H1 (cell line): ENCODE measurements at regions not wholly inside any gene's neighbourhood (a gene's known extent, or its start where the extent isn't known, plus 50 kb on each side); places are given as distances from the start of the nearest gene placed in this dataset.

Experiments used
- CTCF ChIA-PET: fragments of 300-600 bp; sonication (Branson Sonifier 250); formaldehyde crosslinking; loops from one replicate; lab custom pipeline; 2021; ENCODE audit not compliant: partially characterized antibody; lab: Charles Lee
- POLR2A ChIA-PET: fragments of 300-600 bp; sonication (Branson Sonifier 250); formaldehyde crosslinking; loops from one replicate; lab custom pipeline; 2021; ENCODE audit warnings: inconsistent platforms; ENCODE audit not compliant: partially characterized antibody; lab: Charles Lee
- DNase-seq, 2 experiments: peaks; one replicate each; pipeline versions ENCODE4 v3.0.0 to v3.0.0-alpha.2; 2010 to 2022; ENCODE audit warnings: low spot score in 2 of 2, low read depth in 1 of 2, mixed read lengths in 1 of 2
- FAIRE-seq: peaks from 2 replicates; lab custom pipeline; 2011; peaks lifted over from hg19 to GRCh38; lab: Jason Lieb, UNC
- H2AFZ ChIP-seq: 2 replicates; pipeline ENCODE4 v1.8.1; 2012; ENCODE audit warnings: low read length, inconsistent platforms
- H2AK5ac ChIP-seq: 2 replicates; pipeline ENCODE4 v1.6.1; 2013; ENCODE audit warnings: low read depth, low read length
- H2BK120ac ChIP-seq: replicated peaks from 2 replicates; pipeline ENCODE3; 2013; ENCODE audit warnings: low read depth, low read length, inconsistent platforms
- H2BK12ac ChIP-seq: 2 replicates; pipeline ENCODE4 v1.6.1; 2013; ENCODE audit warnings: low read depth, low read length
- H2BK15ac ChIP-seq: 2 replicates; pipeline ENCODE4 v1.6.1; 2013; ENCODE audit warnings: low read length
- H2BK20ac ChIP-seq: 2 replicates; pipeline ENCODE4 v1.6.1; 2013; ENCODE audit warnings: low read length
- H2BK5ac ChIP-seq: 2 replicates; pipeline ENCODE4 v1.6.1; 2013; ENCODE audit warnings: low read depth, low read length
- H3K14ac ChIP-seq: 2 replicates; pipeline ENCODE4 v1.6.1; 2013; ENCODE audit warnings: inconsistent platforms; ENCODE audit not compliant: insufficient read length
- H3K18ac ChIP-seq: 2 replicates; pipeline ENCODE4 v1.6.1; 2013; ENCODE audit warnings: low read length; ENCODE audit errors: extremely low read depth
- H3K23ac ChIP-seq: 2 replicates; pipeline ENCODE4 v1.6.1; 2013; ENCODE audit warnings: inconsistent platforms; ENCODE audit not compliant: insufficient read length
- H3K23me2 ChIP-seq: 2 replicates; pipeline ENCODE4 v1.6.1; 2013; ENCODE audit warnings: low read depth, low read length
- H3K27ac ChIP-seq: 2 replicates; pipeline ENCODE4 v1.6.1; 2011; ENCODE audit warnings: low read depth, low read length, inconsistent platforms
- H3K27me3 ChIP-seq, 4 experiments: replicated peaks in 1 of 4; 1 replicate in 1 of 4; 2 replicates in 3 of 4; pipeline versions ENCODE4 v1.6.1 to v1.8.1; 2011 to 2013; ENCODE audit warnings: low read length in 3 of 4, mild to moderate bottlenecking in 3 of 4, inconsistent platforms in 2 of 4, mixed read lengths in 2 of 4, moderate library complexity in 1 of 4; ENCODE audit not compliant: control insufficient read depth in 3 of 4, insufficient read depth in 3 of 4; ENCODE audit errors: extremely low read depth in 1 of 4
- H3K36me3 ChIP-seq, 4 experiments: 2 replicates each; pipeline versions ENCODE4 v1.6.1 to v1.8.1; 2011 to 2013; ENCODE audit warnings: mild to moderate bottlenecking in 4 of 4, low read length in 3 of 4, moderate library complexity in 2 of 4, control low read depth in 1 of 4, inconsistent platforms in 1 of 4; ENCODE audit not compliant: insufficient read depth in 4 of 4, control insufficient read depth in 2 of 4
- H3K4ac ChIP-seq: replicated peaks from 2 replicates; pipeline ENCODE3; 2013; ENCODE audit warnings: low read length, low read depth, mixed read lengths, inconsistent platforms; ENCODE audit not compliant: insufficient read length
- H3K4me1 ChIP-seq, 4 experiments: replicated peaks in 1 of 4; 1 replicate in 1 of 4; 2 replicates in 3 of 4; pipeline versions ENCODE4 v1.6.1 to v1.8.1; 2011 to 2013; ENCODE audit warnings: low read length in 3 of 4, inconsistent platforms in 2 of 4, mixed read lengths in 1 of 4; ENCODE audit not compliant: insufficient read depth in 4 of 4, control insufficient read depth in 3 of 4
- H3K4me2 ChIP-seq, 2 experiments: 2 replicates each; pipeline versions ENCODE4 v1.6.1 to v1.8.1; 2011 to 2013; ENCODE audit warnings: low read depth in 2 of 2, low read length in 2 of 2, control low read depth in 1 of 2, inconsistent platforms in 1 of 2, mild to moderate bottlenecking in 1 of 2; ENCODE audit not compliant: insufficient read depth in 1 of 2
- H3K4me3 ChIP-seq, 4 experiments: fragments of 200-600, 300-600 bp in 1 of 4; sonication (generic), shearing (Covaris generic), sonication (Bioruptor Twin) in 1 of 4; 2 replicates each; pipeline versions ENCODE4 v1.5.1 to v1.8.1; 2011 to 2016; ENCODE audit warnings: low read length in 4 of 4, low read depth in 3 of 4, control low read depth in 2 of 4, inconsistent platforms in 2 of 4, mild to moderate bottlenecking in 2 of 4, mixed read lengths in 1 of 4, moderate library complexity in 1 of 4; ENCODE audit not compliant: insufficient read depth in 2 of 4; ENCODE audit errors: extremely low read depth in 1 of 4
- H3K56ac ChIP-seq: replicated peaks from 2 replicates; pipeline ENCODE3; 2013; ENCODE audit warnings: low read depth, mild to moderate bottlenecking, mixed read lengths, low read length, inconsistent platforms; ENCODE audit not compliant: insufficient read length
- H3K79me1 ChIP-seq: 2 replicates; pipeline ENCODE4 v1.6.1; 2013; ENCODE audit warnings: low read depth, low read length, control low read depth
- H3K79me2 ChIP-seq, 2 experiments: 2 replicates each; pipeline versions ENCODE4 v1.6.1 to v1.8.1; 2012 to 2013; ENCODE audit warnings: low read length in 2 of 2, mild to moderate bottlenecking in 2 of 2, inconsistent platforms in 1 of 2; ENCODE audit not compliant: insufficient read depth in 2 of 2, control insufficient read depth in 1 of 2
- H3K9ac ChIP-seq, 4 experiments: replicated peaks in 1 of 4; 1 replicate in 1 of 4; 2 replicates in 3 of 4; pipeline versions ENCODE4 v1.6.1 to v1.8.1; 2011 to 2013; ENCODE audit warnings: low read depth in 3 of 4, low read length in 3 of 4, control low read depth in 2 of 4, mild to moderate bottlenecking in 2 of 4, moderate library complexity in 2 of 4, inconsistent platforms in 1 of 4; ENCODE audit errors: extremely low read depth in 1 of 4
- H3K9me3 ChIP-seq, 2 experiments: 2 replicates each; pipeline versions ENCODE4 v1.6.1 to v1.8.1; 2012 to 2013; ENCODE audit warnings: mild to moderate bottlenecking in 2 of 2, moderate library complexity in 2 of 2, control low read depth in 1 of 2, inconsistent platforms in 1 of 2, low read depth in 1 of 2, low read length in 1 of 2, mixed read lengths in 1 of 2; ENCODE audit not compliant: insufficient read depth in 2 of 2
- H4K20me1 ChIP-seq, 2 experiments: replicated peaks in 1 of 2; 2 replicates each; pipeline versions ENCODE3 to v1.8.1; 2011 to 2013; ENCODE audit warnings: inconsistent platforms in 2 of 2, low read length in 2 of 2, mild to moderate bottlenecking in 1 of 2; ENCODE audit not compliant: insufficient read depth in 2 of 2, control insufficient read depth in 1 of 2
- H4K5ac ChIP-seq: 2 replicates; pipeline ENCODE4 v1.6.1; 2013; ENCODE audit warnings: low read length, low read depth, mixed read lengths, inconsistent platforms; ENCODE audit not compliant: insufficient read length
- H4K8ac ChIP-seq: 2 replicates; pipeline ENCODE4 v1.8.0; 2013; ENCODE audit warnings: mild to moderate bottlenecking, moderate library complexity, low read length, inconsistent platforms; ENCODE audit not compliant: insufficient read depth; ENCODE audit errors: extremely low read depth
- H4K91ac ChIP-seq: replicated peaks from 2 replicates; pipeline ENCODE3; 2013; ENCODE audit warnings: low read length, mixed read lengths, inconsistent platforms; ENCODE audit not compliant: insufficient read length
- BRCA1 ChIP-seq: IDR thresholded peaks from 2 replicates; pipeline ENCODE4 v1.6.1; 2012; ENCODE audit warnings: low read depth, low read length, improper control_type of control experiment
- CTCF ChIP-seq, 3 experiments: IDR thresholded peaks; 1 replicate in 2 of 3; 2 replicates in 1 of 3; pipeline versions ENCODE4 v1.5.1 to v1.6.1; 2011; ENCODE audit warnings: low read length in 3 of 3, mild to moderate bottlenecking in 3 of 3, inconsistent platforms in 2 of 3, low read depth in 1 of 3, moderate library complexity in 1 of 3; ENCODE audit not compliant: insufficient read depth in 1 of 3; ENCODE audit errors: control extremely low read depth in 1 of 3
- EGR1 ChIP-seq: IDR thresholded peaks from 2 replicates; pipeline ENCODE4 v1.6.1; 2011; ENCODE audit warnings: low read depth, low read length, borderline replicate concordance
- GABPA ChIP-seq: IDR thresholded peaks from 2 replicates; pipeline ENCODE4 v1.6.1; 2011; ENCODE audit warnings: mild to moderate bottlenecking, low read length, moderate library complexity, borderline replicate concordance; ENCODE audit not compliant: insufficient read depth
- HDAC2 ChIP-seq, 2 experiments: fragments of 300-600 bp in 1 of 2; sonication (generic) in 1 of 2; IDR thresholded peaks; 2 replicates each; pipeline ENCODE4 v1.6.1; 2011 to 2012; ENCODE audit warnings: low read depth in 2 of 2, low read length in 2 of 2, mild to moderate bottlenecking in 2 of 2, moderate library complexity in 2 of 2, borderline replicate concordance in 1 of 2, inconsistent platforms in 1 of 2
- JUND ChIP-seq: IDR thresholded peaks from 2 replicates; pipeline ENCODE4 v1.6.1; 2011; ENCODE audit warnings: mild to moderate bottlenecking, improper control_type of control experiment, low read length
- KDM1A ChIP-seq: fragments of 200-600, 300-600 bp; sonication (generic); IDR thresholded peaks from 2 replicates; pipeline ENCODE4 v1.7.1; 2016; ENCODE audit warnings: mild to moderate bottlenecking, low read length, borderline replicate concordance
- MAX ChIP-seq: IDR thresholded peaks from 2 replicates; pipeline ENCODE4 v1.6.1; 2012; ENCODE audit warnings: inconsistent platforms
- POLR2AphosphoS5 ChIP-seq: IDR thresholded peaks from 2 replicates; pipeline ENCODE4 v1.6.1; 2011; ENCODE audit warnings: low read depth, low read length
- SP2 ChIP-seq: IDR thresholded peaks from 2 replicates; pipeline ENCODE4 v1.6.1; 2012; ENCODE audit warnings: mild to moderate bottlenecking, low read length, inconsistent platforms
- SUZ12 ChIP-seq: fragments of 200-600 bp; sonication (generic); IDR thresholded peaks from 2 replicates; pipeline ENCODE4 v1.6.1; 2012; ENCODE audit warnings: mild to moderate bottlenecking, inconsistent platforms, low read length, moderate library complexity, mixed read lengths
- ZNF274 ChIP-seq: IDR thresholded peaks from 2 replicates; pipeline ENCODE4 v1.7.0; 2012; ENCODE audit warnings: low read length, borderline replicate concordance; ENCODE audit errors: extremely low read depth
- WGBS, 2 experiments: shearing (Covaris generic) in 1 of 2; methylation state at CpG; one replicate each; pipeline versions ENCODE4 v1.1.6 to v1.1.7; 2013 to 2015; ENCODE audit warnings: low lambda C conversion rate in 2 of 2, mixed read lengths in 2 of 2, inconsistent platforms in 1 of 2, low coverage in 1 of 2, missing lambda C conversion rate in 1 of 2; ENCODE audit not compliant: insufficient replicate concordance in 2 of 2, insufficient coverage in 1 of 2, insufficient read length in 1 of 2; ENCODE audit errors: extremely low coverage in 1 of 2, missing lambda C conversion rate in 1 of 2; 5-methylcytosine and 5-hydroxymethylcytosine counted together

- H2AFZ ChIP-seq: no peak overlapping the region
- DNase-seq: no peak
- H3K18ac ChIP-seq: no peak overlapping the region
- no peaks in the 10 kb centered on the region for H3K79me1 ChIP-seq
- no peak overlapping the region for H2BK20ac ChIP-seq
- no peak overlapping the region for H3K23ac ChIP-seq
- H3K4me1 ChIP-seq: no peaks in the 10 kb centered on the region
- no peak overlapping the region for H2BK120ac ChIP-seq
- H3K4ac ChIP-seq: no peak overlapping the region
- H3K9me3 ChIP-seq: no peaks in the 10 kb centered on the region
- H3K4me2 ChIP-seq: no peak overlapping the region
- no peaks in the 10 kb centered on the region; the same call in 1 of the 2 replicates for H3K23me2 ChIP-seq
- no peak for FAIRE-seq
- H3K4me3 ChIP-seq: no peak overlapping the region
- no peak overlapping the region for H3K27ac ChIP-seq
- no peak overlapping the region for H2BK15ac ChIP-seq
- H2BK5ac ChIP-seq: no peak overlapping the region
- H2AK5ac ChIP-seq: no peak overlapping the region
- no peaks in the 10 kb centered on the region for H3K79me2 ChIP-seq
- no peak overlapping the region for H3K56ac ChIP-seq
- no peak overlapping the region for H3K14ac ChIP-seq
- POLR2A ChIA-PET: no interaction called here
- no peaks in the 10 kb centered on the region for H4K20me1 ChIP-seq
- no peak overlapping the region for H3K9ac ChIP-seq
- H3K36me3 ChIP-seq: no peaks in the 10 kb centered on the region
- H4K8ac ChIP-seq: no peak overlapping the region
- H3K27me3 ChIP-seq: no peaks in the 10 kb centered on the region
- no peak overlapping the region for H4K91ac ChIP-seq
- WGBS, 2 experiments: 95% methylated on average over 1 of the region's 1 CpG; no CpG with 5 or more reads in 1 of the 2 experiments
- H4K5ac ChIP-seq: no peak overlapping the region
- no peak overlapping the region for H2BK12ac ChIP-seq
- CTCF ChIA-PET: interaction anchor here (0.7 kb wide), 1 partner anchor 42 kb away, joined by 3 read pairs; no protein-coding TSS in a partner anchor
- TF ChIP-seq ZNF274 (no peak), MAX (no peak), JUND (no peak), BRCA1 (no peak), EGR1 (no peak), KDM1A (no peak), SP2 (no peak), HDAC2 (IDR thresholded peaks at IDR 0.05; ENCODE audit: borderline replicate concordance in 1 of 2, low read depth in 2 of 2, low read length in 2 of 2) (no peak), POLR2AphosphoS5 (no peak), CTCF (IDR thresholded peaks at IDR 0.05; ENCODE audit: control extremely low read depth in 1 of 3, insufficient read depth in 1 of 3, low read depth in 1 of 3, low read length in 3 of 3) (no peak), GABPA (no peak), SUZ12 (no peak)
Observed at GRCh38 chr3:144173491-144173890, 201.9 kb downstream of the DIPK2A start.
